AG09309 (cell line): ENCODE measurements at regions not wholly inside any gene's neighbourhood (a gene's known extent, or its start where the extent isn't known, plus 50 kb on each side); places are given as distances from the start of the nearest gene placed in this dataset.
"Not testable (repeated sequence)": the region's sequence is repeated elsewhere in the genome, so short reads cannot be mapped to it uniquely, and the experiment has no call there.

Source experiments
- DNase-seq: peaks from one replicate; pipeline ENCODE4 v3.0.0-alpha.2; 2010; ENCODE audit warnings: low read depth
- H3K4me3 ChIP-seq: 2 replicates; pipeline ENCODE4 v1.5.1; 2011; ENCODE audit warnings: mild to moderate bottlenecking, low read depth, low read length, moderate library complexity; ENCODE audit not compliant: control insufficient read depth
- TF ChIP-seq, protein P1 (sequence below): IDR thresholded peaks from 2 replicates; pipeline ENCODE4 v1.5.1; 2011; ENCODE audit warnings: mild to moderate bottlenecking, low read depth, low read length, inconsistent platforms; ENCODE audit not compliant: insufficient read depth, control insufficient read depth; ENCODE audit errors: missing control alignments

DNA sequence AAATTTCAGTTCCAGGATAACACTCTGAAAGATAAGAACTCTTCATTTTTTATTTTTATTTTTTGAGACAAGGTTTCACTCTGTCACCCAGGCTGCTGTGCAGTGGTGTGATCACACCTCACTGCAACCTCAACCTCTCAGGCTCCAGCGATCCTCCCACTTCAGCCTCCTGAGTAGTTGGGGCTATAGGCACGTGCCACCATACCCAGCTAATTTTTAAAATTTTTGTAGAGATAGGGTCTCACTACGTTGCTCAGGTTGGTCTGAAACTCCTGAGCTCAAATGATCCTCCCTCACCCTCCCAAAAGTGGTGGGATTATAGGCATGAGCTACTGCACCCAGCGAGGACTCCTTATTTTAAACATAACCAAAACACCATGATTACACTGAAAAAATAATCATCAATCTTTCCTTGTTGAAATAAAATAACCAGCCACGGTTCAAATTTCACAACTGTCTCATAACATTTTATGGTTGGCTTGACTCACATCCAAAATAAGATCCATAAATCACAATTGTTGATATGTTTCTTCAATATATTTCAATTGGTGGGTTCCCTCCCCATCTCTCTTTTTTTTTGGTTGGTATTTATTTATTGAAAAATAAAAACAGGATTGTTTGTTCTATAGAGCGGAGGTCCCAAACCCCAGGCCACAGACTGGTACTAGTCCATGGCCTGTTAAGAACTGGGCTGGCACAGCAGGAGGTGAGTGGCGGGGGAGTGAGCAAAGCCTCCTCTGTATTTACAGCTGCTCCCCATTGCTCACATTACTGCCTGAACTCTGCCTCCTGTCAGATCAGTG is 60.1 kb upstream of the FAM171A1 start:
- no peak for DNase-seq
- no peak overlapping the region for H3K4me3 ChIP-seq
- TF ChIP-seq, protein P1, sequence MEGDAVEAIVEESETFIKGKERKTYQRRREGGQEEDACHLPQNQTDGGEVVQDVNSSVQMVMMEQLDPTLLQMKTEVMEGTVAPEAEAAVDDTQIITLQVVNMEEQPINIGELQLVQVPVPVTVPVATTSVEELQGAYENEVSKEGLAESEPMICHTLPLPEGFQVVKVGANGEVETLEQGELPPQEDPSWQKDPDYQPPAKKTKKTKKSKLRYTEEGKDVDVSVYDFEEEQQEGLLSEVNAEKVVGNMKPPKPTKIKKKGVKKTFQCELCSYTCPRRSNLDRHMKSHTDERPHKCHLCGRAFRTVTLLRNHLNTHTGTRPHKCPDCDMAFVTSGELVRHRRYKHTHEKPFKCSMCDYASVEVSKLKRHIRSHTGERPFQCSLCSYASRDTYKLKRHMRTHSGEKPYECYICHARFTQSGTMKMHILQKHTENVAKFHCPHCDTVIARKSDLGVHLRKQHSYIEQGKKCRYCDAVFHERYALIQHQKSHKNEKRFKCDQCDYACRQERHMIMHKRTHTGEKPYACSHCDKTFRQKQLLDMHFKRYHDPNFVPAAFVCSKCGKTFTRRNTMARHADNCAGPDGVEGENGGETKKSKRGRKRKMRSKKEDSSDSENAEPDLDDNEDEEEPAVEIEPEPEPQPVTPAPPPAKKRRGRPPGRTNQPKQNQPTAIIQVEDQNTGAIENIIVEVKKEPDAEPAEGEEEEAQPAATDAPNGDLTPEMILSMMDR = no peak

DNA sequence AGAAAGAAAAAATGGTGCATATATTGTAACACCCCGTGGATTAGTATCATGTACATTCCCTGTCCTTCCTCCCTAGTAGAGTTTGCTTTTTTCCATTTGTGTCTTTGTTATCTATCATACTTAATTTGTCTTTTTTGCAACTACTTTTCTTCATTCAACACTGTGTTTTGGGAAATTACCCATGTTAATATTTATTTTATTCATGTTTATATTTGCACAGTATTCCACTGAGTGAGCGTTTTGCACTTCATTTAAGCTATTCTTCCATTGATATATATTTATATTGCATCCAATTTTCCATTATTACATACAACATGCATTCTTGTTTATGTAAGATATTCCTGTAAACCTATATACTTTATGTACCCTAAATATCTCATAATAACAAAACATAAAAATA is 57.6 kb upstream of the FAM171A1 start:
- no peak for DNase-seq
- TF ChIP-seq, protein P1 = no peak

DNA sequence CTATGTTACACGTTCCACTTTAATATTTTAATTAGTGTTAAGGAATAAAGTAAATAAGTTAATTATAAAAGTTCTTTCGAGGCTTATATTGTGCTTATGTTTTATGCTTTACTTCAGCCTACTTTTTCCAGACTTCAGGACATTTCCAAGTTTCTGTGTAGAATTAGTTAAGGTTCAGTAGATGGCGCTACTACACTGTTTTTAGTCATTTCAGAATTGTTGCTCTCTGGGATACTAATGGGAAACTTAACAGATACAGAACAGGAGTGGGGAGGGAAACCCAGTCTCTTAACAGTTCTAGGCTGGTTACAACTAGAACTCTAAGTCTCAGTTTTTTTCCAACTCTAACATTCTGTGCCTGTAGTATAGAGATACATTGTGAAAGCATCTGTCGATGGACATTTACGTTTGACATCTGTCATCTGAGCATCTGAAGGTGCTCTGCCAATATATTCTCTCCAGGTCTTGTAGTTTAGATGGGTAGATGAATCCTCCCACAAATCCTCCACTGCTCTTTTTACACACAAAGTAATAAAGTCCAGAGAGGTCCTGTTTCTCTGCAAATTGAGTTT is 56.8 kb upstream of the FAM171A1 start:
- no peak overlapping the region for H3K4me3 ChIP-seq
- DNase-seq = peak; percentile 28
- TF ChIP-seq, protein P1 = peak; percentile 53

More for the DNA sequence above, 57.6 kb upstream of the FAM171A1 start:
- H3K4me3 ChIP-seq = no peak overlapping the region

DNA sequence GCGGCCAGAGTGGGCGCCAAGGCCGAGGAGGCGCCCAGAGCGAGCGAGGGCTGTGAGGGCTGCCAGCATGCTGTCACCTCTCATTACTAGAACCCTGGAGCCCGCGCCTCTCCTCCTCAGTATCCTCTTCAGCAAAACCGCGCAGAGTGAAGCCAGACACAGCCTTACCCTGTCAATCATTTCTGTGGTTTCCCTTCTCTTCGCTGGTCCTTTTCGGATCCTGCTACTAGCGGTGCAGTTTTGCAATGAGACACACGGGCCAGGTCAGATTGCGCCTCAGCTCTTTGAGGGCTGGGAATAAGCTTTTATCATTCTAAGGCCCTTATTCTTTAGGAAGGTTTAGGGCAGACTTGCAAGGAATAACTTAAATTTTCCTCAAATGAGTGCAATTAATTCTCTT is 55.5 kb upstream of the FAM171A1 start:
- DNase-seq = no peak
- H3K4me3 ChIP-seq = no peak overlapping the region
- TF ChIP-seq, protein P1 = no peak

DNA sequence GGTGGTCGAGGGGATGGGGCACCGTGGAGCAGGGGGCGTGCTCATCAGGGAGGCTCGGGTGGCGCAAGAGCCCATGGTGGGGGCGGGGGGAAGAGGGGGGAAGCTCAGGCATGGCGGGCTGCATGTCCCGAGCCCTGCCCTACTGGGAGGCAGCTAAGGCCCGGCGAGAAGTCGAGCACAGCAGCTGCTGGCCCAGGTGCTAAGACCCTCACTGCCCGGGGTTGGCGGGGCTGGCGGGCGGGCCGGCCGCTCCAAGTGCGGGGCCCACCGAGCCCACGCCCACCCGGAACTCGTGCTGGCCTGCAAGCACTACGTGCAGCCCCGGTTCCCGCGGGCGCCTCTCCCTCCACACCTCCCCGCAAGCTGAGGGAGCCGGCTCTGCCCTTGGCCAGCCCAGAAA is 55.0 kb upstream of the FAM171A1 start:
- H3K4me3 ChIP-seq = no peak overlapping the region
- TF ChIP-seq, protein P1 = no peak

DNA sequence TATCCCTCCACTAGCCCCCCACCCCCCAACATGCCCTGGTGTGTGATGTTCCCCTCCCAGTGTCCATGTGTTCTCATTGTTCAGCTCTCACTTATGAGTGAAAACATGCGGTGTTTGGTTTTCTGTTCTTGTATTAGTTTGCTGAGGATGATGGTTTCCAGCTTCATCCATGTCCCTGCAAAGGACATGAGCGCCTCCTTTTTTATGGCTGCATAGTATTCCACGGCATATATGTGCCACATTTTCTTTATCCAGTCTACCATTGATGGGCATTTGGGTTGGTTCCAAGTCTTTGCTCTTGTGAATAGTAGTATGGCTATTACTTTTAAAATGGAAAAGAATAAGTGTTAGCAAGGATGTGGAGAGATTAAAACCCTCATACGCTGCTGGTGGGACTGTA is 50.8 kb upstream of the FAM171A1 start:
- not testable (repeated sequence) for DNase-seq, H3K4me3 ChIP-seq

More for the DNA sequence above, 55.0 kb upstream of the FAM171A1 start:
- DNase-seq = no peak
